Adrenal gland (tissue), 5 donors: ENCODE measurements at regions not wholly inside any gene's neighbourhood (a gene's known extent, or its start where the extent isn't known, plus 50 kb on each side); places are given as distances from the start of the nearest gene placed in this dataset.

Experiments
- CTCF ChIP-seq, 6 experiments: fragments of 450-650 bp in 4 of 6; fragments of 200-600 bp in 2 of 6; sonication (generic) in 1 of 6; IDR thresholded peaks; 1 replicate in 5 of 6; 2 replicates in 1 of 6; pipeline versions ENCODE4 v1.5.1 to v1.8.0; 2016 to 2021; ENCODE audit warnings: antibody characterized with exemption in 6 of 6, mild to moderate bottlenecking in 2 of 6, moderate library complexity in 1 of 6
- POLR2A ChIP-seq, 2 donors: fragments of 450-650 bp; IDR thresholded peaks; one replicate each; pipeline ENCODE4 v1.6.1; 2017; ENCODE audit warnings: antibody characterized with exemption in 2 of 2, mild to moderate bottlenecking in 2 of 2, moderate library complexity in 1 of 2
- donor health status: DM: no; HTN: no; CAD: no.

GRCh38 chr10:29102233-29102632, 186.6 kb upstream of the LYZL1 start:
- no peak for TF ChIP-seq CTCF (IDR thresholded peaks at IDR 0.05)
- no peak for TF ChIP-seq POLR2A (IDR thresholded peaks at IDR 0.05)
